AG20443 (cell line): ENCODE measurements at regions not wholly inside any gene's neighbourhood (a gene's known extent, or its start where the extent isn't known, plus 50 kb on each side); places are given as distances from the start of the nearest gene placed in this dataset.
A peak's percentile ranks its signal among the peaks of the same experiment; 100 is the strongest.
"Not testable (repeated sequence)": the region's sequence is repeated elsewhere in the genome, so short reads cannot be mapped to it uniquely, and the experiment has no call there.

Experiments
- DNase-seq: peaks from one replicate; pipeline ENCODE4 v3.0.0; 2012; ENCODE audit warnings: low spot score, mixed read lengths

DNA sequence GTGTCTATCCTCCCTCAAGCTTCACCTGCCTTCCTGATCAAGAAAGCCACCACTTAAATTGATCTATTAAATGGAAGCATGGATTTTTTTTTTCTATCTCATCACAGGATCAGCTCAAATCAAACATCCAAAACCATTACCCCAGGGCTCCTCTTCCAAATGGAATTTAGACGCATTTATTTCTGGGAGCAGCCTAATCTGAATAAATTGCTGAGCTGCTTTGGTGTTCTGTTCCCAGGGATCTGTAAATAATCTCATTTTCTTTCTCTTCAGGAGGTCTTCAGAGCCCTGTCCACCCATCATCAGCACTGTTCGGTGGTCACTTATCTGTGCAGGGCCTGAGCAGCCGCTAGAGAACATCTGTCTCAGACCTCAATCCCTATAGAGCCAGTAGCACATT is 695.4 kb upstream of the TMEM132C start:
- DNase-seq = no peak

DNA sequence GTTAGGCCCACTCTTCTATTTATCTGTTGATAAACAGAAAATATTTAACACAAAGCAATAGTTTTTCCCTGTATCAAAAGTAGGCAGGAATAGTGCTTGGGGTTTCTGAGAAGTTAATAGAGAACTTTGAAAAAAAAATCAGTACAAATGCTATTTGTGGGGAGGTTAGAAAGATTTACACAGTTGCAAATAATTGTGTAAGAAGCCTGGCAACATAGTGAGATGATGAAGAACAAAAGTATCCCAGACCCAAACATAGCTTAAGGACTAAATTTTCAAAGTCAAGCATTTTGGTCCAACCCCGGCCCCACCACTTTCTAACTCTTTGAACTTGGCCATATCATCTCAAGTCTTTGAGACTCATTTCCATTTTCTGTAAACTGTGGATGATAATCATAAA is 687.5 kb upstream of the TMEM132C start:
- DNase-seq = no peak

DNA sequence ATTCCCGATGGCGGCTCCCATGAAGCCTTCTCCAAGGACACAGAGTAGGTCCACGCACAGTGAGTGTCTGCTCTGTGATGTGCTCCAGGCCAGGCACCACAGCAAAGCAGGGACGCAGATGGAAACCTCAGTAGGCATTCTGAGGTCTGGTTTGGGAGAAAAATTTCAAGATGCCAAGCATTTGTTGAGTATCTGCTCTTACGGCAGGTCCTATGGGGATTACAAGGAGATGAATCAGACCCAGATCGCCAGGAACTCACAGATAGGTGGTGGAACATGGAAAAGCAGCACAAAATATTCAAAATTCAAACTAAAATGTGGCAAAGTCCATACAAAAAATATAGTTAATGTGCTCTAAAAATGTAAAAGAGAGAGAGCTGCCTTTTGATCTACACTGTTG is 684.9 kb upstream of the TMEM132C start:
- DNase-seq = no peak

DNA sequence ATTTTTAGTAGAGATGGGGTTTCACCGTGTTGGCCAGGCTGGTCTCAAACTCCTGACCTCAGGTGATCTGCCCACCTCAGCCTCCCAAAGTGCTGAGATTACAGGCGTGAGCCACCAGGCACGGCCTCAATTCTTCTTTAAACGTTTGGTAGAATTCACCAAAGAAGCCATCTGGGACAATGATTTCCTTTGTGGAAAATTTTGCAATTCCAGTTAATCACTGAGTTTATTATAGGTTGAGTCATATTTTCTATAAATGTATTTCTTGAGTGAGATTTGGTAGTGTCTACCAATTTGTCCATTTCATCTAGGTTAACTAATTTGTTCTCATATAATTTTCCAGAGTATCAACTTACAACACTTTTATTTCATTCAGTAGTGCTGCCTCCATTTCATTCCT is 683.9 kb upstream of the TMEM132C start:
- DNase-seq = no peak

DNA sequence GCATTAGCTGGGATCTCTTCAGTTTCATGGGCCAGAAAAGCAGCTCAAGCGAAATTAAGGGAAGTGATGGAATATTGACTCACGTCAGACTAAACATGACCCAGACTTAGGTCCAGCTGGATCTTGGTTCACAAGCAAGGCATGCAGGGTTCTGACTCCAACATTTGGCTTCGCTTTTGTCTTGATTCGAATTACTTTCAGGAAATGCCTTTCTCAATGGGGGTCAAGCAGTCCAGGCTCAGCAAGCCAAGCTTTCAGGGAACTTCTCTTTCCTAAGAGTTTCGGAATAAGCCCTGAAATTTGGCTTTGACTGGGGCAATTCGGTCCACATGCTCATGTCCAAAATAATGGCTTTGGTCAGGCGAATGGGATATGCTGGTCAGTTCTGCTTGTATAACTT is 678.7 kb upstream of the TMEM132C start:
- peak; percentile 59 for DNase-seq

DNA sequence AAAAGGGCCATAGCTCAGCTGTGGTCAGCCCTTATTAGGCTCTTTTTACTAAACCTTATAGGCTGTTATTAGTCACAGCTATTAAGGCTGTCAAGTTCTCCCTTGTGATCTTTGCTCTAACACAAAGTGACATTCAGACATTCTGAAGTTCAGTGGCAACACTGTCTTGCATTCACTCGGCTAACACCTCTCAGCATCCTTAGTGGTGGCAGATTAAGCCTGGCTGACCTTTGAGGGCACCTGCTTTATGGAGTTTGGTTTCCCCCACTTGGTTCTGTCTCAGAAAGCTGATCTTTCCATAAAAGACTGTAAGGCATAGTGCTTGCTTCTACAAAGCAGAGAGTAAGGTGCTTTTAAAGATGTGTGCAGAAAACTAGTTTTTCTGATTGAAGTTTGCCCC is 677.4 kb upstream of the TMEM132C start:
- no peak for DNase-seq

DNA sequence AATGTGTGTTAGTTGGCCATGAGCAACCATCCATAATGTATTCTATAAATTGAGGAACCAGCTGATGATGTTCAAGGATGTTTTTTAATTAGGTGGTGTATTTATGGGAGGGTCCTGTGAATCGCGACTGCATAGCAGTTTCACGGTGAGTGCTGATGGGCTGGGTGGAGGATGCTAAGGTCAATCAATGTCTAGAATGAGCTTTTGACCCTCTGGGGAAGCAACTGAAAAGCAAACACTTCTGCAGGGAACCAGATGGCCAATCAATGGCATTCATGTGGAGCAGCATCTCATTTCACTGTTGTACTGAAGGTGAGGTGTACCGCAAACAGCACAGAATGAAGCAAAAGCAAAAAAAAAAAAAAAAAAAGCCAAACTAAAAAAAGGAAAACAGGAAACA is 676.1 kb upstream of the TMEM132C start:
- no peak for DNase-seq

DNA sequence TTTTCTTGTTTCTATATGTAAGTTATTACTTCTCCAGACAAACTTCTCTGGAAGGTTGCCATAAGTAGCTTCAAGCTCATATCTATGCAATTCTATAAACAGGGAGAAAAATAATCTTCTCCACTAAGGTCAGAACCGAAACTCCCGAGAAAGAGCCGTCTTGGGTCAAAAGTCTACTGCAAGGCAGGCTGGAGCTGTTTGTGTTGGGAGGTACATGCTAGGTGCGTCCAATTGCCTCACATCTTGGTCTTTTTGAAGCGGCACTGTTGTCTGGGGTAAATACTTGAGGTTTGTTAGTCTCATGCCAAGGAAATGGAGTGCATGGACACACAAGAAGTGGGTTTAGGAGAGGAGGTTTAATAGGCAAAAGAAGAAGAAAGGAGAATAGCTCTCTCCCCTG is 674.7 kb upstream of the TMEM132C start:
- no peak for DNase-seq

DNA sequence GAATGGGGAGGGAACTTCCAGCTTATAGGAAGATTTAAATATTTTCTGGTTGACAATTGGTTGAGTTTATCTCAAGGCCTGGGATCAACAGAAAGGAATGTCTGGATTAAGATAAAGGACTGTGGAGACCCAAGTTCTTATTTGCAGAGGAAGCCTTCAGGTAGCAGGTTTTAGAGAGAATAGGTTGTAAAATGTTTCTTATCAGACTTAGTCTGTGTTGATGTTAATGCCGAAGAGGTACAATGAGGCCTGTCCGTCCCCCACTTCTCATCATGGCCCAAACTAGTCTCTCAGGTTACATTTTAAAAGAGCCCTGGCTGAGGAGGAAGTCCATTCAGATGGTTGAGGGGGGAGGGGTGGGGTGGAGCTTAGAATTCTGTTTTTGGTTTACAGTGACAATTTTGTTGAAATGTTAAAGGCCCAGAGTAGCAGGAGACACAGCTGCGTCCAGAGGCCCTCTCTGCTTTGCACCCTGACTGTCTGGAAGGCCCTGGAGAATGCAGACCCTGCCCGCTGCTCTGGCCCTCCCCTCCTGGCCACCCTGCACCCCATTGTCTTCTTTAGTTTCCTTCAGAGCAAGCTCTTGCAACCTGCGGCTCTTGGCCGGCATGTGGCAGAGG is 672.5 kb upstream of the TMEM132C start:
- DNase-seq = no peak

DNA sequence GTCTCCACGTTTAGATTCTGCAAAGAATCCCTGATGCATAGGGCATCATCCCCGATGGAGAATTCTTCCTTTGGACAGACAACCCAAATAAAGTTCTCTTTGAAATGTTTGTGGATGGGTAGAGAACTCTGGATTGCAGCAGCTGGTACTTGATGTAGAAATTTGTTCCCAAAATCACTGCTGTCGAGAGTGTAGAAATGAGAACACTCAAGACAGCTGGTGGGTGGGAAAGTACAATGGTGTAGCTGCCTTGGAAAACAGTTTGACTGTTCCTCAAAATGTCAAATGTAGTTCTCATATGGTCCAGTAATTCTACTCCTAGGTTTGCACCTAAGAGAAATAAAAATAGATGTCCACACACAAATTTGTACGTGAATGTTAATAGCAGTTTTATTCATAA is 671.5 kb upstream of the TMEM132C start:
- no peak for DNase-seq

DNA sequence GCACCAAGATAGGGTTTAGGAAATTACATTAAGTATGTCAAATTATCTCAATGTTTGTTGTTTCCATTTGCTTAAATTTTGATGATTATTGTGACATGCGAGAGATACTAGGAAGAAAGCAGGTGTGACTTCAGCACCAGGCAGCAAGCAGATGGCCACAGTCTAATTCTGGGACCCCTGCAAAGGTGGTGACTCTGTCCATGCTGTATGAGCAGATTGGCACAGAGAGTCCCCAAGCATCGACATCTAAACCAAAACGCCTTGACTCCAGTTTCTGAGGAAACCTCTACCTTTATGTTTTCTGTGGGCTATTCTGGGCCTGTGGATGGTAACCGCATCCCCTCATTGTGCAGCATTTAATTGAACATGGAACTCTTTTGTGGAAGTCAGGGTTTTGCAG is 670.1 kb upstream of the TMEM132C start:
- DNase-seq = no peak

DNA sequence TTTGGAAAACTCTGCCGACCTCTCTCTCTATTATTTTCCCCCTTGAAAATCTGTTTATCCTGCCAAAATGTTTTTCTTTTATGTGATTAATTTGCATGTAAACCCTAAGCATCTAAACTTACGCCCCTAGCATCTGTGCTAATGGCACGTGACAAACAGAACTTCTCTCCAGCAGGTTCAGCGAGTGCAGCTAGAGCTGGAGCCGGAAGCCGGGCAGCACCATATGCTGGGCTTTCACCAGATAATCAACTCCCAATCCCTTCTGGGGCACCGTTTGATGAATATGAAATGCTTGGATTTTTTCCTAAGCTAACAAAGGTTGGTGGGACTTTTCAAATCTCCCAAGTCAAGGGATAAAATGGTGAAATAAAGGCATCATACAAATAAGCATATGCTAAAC is 667.5 kb upstream of the TMEM132C start:
- no peak for DNase-seq

DNA sequence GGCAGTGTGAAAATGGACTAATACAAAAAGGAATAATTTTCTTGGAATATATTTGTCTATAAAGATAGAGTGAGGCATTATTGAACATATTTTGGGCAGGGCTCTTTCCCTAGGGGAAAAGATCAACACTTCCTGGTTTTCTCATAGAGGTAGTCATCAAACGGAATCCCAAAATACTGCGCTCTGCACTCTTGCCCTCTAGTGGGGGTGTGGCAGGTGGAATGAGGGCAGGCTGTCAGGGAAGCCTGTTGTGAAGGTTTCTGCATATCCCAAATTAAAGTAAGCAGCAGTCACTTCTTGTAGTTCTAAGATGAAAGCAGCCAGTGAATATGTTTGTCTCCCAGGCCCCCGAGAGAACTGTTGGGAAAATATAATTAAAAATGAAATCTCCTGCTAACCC is 666.8 kb upstream of the TMEM132C start:
- DNase-seq = no peak

DNA sequence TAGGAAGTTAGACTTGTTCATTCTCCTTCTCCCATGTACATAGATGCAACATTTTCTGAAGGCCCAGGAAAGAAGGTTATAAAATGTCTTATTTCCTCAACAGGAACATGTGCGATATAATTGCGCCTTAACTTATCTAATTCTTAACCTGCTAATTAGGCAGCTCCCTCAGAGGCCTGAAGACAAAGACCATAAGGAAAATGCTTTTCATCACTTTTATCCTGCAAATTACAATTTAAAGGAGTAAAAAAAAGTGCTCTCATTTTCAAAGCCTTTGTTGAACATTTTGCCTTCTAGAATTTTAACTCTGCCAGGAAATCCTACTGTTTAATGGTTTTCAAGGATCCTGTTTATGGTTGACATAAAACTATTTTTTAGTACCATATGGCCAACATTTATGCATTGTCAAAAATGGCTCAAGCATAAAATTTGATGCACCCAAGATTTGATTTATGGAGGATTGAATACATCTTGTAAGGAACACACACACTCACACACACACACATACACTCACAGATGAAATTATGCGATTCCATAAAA is 660.4 kb upstream of the TMEM132C start:
- no peak for DNase-seq

DNA sequence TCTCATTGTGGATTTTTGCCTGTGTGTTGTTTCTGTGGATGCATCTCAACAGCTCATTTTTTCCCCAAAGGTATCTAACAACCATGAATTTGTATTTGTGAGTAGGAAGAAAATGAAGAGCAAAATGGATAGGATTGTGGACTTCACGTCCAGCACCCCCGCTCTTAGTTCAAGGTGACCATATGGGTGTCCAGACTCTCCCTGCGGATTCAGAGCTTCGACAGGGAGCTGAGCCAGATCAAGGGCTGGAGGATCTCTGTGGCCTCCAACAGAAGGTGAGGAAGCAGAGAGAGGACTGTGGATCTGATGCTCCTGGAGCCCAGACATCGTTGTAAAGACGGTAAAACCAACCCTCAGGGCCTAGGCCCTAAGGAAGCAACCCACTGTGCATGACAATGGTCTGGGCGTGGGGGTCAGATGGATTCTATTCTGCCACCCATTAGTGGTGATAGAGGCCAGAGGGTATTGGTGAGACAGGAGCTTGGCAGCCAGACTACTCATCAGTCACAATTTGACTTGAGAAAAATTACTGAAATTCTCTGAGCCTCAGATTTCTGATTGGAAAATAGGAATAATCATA is 659.7 kb upstream of the TMEM132C start:
- DNase-seq = no peak

DNA sequence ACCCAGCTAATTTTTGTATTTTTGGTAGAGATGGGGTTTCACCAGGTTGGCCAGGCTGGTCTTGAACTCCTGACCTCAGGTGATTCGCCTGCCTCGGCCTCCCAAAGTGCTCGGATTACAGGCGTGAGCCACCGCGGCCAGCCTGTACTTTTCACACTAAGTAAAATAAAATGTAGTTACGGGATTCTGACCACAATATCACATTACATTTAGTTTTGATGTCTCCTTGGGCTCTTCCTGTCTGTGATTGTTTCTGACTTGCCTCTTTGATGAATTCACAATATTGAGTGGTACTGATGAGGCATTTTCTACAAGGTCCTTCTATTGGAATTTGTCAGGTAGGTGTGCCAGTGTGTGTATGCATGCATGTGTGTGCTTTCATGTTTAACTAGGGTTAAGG is 658.6 kb upstream of the TMEM132C start:
- DNase-seq = not testable (repeated sequence)

DNA sequence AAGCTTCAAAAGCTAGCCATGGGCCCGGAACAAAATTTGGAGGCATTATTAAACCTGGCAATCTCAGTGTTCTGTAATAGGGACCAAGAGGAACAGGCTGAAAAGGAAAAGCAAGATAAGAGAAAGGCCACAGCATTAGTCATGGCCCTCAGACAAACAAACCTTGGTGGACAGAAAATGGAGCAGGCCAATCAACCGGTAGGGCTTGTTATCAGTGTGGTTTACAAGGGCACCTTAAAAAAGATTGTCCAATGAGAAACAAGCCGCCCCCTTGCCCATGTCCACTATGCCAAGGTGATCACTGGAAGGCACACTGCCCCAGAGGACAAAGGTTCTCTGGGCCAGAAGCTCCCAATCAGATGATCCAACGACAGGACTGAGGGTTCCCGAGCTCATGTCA is 653.9 kb upstream of the TMEM132C start:
- DNase-seq = no peak

DNA sequence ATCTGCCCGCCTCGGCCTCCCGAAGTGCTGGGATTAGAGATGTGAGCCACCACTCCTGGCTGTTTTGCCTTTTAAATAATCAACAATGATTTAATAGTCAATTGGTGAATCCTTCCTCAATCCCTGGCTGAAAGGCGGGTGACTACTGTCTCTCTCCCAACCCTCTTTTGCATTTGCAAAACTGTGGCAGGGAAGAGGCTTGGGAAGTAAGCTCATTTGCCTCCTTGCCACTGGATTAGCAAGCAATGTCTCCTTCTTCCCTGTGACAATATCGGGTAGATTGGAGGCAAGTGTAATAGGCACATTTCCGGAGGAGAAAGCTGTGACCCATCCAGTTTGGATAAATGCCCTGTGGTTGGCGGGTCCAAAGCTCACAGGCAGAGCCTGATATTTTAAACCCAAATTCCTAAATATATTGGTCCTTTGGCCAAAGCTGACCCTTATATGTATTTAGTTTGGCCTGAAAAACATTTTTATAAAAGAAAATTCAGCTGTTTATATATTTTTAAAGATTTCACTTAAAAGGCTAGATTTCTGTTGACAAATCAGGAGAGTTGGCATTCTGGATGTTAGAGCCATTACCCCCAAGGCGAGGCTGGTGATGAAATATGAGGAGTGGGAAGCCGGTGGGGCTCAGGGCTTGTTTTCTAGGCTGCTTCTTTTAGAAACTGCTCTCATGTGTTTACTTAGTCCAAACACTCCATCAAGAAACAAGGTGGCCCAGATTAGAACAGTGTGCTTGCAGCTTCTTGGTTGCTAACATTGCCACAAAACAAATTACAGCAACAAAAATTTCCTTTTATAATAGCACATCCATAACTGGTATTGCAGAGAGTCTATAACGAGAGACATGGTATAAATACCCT is 646.9 kb upstream of the TMEM132C start:
- no peak for DNase-seq

DNA sequence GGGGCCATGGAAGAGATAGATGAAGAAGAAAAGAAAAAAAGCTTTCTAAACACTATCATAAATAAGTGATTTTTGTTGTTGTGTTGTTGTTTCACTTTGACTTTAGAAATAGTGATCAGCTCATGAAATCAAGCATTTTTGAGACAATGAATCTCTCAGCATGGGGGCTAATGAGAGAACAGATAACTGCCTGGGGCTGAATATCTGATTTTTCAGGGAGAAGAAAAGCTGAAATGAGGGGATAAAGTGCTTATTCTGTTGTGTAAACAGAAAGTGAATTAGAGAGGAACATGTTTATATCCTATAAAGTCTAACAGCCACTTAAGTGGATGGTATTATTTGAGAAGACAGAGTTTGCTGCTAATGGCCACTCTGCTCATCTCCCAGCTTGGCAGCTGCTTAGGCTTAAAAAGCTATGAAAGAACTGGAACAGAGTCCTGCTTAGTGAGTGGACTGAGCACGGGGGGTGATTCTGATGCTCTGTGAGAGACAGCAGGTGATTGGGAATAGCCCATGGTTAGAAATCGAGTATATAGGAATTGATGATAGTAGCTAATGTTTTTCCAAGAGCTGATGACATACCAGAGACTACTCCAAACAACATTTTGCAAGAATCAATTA is 646.1 kb upstream of the TMEM132C start:
- DNase-seq = no peak

DNA sequence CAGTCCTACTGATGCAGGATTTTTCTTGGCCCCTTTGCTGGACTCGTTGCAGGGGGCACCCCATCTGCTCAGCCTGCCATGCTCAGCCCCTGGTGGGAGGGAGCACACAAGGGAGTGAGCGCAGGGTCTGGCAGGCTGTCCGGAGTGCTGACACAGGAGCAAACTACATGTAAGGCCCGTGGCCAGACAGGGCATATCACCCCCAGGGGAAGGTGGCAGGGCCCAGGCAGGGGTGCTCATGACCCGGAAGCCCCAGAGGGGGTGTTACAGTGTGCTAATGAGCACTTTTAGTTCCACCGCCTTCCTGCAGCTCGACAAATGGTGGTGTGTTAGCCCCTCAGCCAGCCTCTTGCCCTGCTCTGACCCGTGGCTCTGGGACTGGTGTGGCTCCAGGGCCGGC is 645.6 kb upstream of the TMEM132C start:
- no peak for DNase-seq

DNA sequence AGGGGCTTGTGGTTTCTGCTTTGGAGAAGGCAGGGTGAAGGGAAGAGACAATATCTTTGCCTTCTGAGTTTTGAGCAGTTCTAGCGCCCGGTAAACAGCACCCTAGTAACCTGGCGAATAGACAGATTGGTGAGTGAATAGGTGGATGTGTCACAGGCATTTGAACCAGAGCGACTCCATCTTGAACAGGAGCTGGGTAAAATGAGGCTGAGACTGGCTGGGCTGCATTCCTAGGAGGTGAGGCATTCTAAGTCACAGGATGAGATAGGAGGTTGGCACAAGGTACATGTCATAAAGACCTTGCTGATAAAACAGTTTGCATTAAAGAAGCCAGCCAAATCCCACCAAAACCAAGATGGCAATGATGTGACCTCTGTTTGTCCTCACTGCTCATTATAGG is 643.6 kb upstream of the TMEM132C start:
- no peak for DNase-seq

DNA sequence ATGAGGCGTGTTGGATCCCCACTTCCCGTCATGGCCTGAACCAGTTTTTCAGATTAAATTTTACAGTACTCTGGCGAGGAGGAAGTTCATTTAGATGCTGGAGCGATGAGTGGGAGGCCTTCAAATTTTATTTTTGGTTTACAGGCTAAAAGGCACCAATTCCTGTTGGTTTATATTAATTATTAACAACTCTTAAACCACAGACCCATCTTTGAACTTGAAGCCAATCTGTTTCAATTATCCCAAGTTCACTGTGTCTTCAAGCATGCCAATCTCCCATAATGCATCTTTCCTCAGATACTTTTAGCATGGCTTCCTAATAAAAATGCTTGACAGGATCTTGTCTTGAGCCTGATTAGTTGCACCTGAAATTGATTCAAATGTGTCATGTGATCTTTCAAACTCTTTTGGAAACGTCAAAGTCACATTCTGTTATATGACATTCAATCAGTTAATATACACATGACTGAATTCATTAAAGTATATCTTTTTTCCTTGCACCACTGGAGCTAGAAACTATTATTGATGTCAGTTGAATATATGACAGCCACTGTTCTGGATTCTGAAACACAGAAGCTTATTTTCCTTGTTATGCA is 641.7 kb upstream of the TMEM132C start:
- DNase-seq = no peak
